ENCODE measurements at regions not wholly inside any gene's neighbourhood (a gene's known extent, or its start where the extent isn't known, plus 50 kb on each side); places are given as distances from the start of the nearest gene placed in this dataset.

DNA sequence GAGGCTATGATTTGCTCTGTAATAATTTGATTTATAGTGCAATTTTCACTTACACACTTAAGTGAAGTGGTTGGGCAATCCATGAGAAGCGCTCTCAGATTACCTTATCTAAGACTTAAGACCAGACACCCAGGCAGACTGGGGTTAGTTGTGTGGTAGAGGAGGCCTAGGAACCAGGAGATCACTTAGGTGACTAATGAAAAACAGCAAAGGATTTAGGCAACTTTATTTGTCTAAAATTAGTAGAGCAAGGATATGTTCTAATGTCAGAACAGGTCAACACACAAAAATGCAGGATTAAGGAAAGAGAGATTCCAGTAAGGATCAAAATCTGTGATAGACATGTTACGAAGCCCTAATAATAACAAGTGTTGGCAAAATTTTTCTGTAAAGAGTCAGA, 913.8 kb downstream of the TLE1 start:
- no peak for FAIRE-seq
- intact Hi-C loops (cut with micrococcal nuclease) (no loop called here), dilution Hi-C loops (cut with MboI; ENCODE audit: extremely low pct_ligation_motif_present, low sequenced_read_pairs) (no loop called here)

DNA sequence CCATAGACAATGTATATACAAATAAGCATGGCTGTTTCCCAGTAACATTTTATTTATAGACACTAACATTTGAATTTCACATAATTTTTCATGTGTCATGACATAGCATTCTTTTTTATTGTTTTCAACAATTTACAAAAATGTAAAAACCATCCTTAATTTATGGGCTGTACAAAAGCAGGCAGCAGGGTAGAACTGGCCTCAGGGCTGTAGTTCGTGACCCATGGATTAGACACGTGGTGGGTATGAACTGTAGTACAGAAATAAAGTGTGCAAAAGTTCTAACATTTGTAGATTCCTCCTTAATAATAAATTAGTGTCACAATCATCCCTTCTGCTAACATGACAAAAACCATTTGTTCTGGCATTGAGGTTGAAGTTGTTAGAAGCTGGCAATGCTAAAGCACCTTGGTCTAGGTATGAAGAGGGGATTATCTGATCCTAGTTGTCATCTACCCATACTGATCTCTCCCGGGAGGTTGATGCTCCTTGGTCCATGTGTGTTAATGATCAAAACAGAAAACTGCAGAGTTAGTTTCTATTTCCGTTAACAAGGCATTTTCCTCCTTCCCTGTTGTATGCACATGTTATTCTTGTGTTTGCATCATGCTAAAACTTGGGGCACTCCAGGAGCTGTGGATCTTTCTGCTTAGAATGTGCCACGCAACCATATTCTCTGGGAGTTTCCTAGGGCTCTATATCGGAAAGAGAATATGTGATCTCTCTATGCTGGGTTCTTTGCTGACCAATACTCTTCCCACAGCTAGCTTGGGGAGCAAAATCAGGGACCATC, 917.6 kb downstream of the TLE1 start:
- TF ChIP-seq GATA2 (IDR thresholded peaks at IDR 0.05; ENCODE audit: insufficient read depth, insufficient read length, low read depth, low read length) (no peak), MYC (IDR thresholded peaks at IDR 0.05; ENCODE audit: low read depth, low read length) (no peak), EZH2 (IDR thresholded peaks at IDR 0.05; ENCODE audit: borderline replicate concordance, low read depth, low read length, severe bottlenecking) (no peak), POLR2A (IDR thresholded peaks at IDR 0.05; ENCODE audit: low read depth, low read length) (no peak), JUN (IDR thresholded peaks at IDR 0.05; ENCODE audit: borderline replicate concordance, insufficient read depth, insufficient read length, low read depth) (no peak), FOS (IDR thresholded peaks at IDR 0.05; ENCODE audit: borderline replicate concordance, insufficient read depth, low read length) (no peak)
- TF ChIP-seq, protein P1, sequence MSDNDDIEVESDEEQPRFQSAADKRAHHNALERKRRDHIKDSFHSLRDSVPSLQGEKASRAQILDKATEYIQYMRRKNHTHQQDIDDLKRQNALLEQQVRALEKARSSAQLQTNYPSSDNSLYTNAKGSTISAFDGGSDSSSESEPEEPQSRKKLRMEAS (IDR thresholded peaks at IDR 0.05; ENCODE audit: insufficient read depth, insufficient read length): no peak
- TF ChIP-seq, protein P2, sequence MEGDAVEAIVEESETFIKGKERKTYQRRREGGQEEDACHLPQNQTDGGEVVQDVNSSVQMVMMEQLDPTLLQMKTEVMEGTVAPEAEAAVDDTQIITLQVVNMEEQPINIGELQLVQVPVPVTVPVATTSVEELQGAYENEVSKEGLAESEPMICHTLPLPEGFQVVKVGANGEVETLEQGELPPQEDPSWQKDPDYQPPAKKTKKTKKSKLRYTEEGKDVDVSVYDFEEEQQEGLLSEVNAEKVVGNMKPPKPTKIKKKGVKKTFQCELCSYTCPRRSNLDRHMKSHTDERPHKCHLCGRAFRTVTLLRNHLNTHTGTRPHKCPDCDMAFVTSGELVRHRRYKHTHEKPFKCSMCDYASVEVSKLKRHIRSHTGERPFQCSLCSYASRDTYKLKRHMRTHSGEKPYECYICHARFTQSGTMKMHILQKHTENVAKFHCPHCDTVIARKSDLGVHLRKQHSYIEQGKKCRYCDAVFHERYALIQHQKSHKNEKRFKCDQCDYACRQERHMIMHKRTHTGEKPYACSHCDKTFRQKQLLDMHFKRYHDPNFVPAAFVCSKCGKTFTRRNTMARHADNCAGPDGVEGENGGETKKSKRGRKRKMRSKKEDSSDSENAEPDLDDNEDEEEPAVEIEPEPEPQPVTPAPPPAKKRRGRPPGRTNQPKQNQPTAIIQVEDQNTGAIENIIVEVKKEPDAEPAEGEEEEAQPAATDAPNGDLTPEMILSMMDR (IDR thresholded peaks at IDR 0.05; ENCODE audit: extremely low read depth in 1 of 2, insufficient read depth in 1 of 2, low read depth in 1 of 2, low read length in 2 of 2): no peak
- DNase-seq (ENCODE audit: low read depth, low spot score) (no peak), FAIRE-seq (no peak)
- Histone ChIP-seq H3K4me2 (ENCODE audit: insufficient read depth, low read length) (no peak overlapping the region), H3K27ac (ENCODE audit: insufficient read depth, low read depth, low read length) (no peak overlapping the region), H3K9ac (replicated peaks; ENCODE audit: extremely low read depth, insufficient read depth, low read length) (no peak overlapping the region), H3K9me1 (replicated peaks; ENCODE audit: control insufficient read depth, extremely low read depth, insufficient read depth, low read length) (no peaks in the 10 kb centered on the region), H3K4me1 (ENCODE audit: control insufficient read depth, extremely low read depth, insufficient read depth, low read length) (no peaks in the 10 kb centered on the region), H3K9me3 (replicated peaks; ENCODE audit: control insufficient read depth, insufficient read depth, low read length) (no peaks in the 10 kb centered on the region), H4K20me1 (replicated peaks; ENCODE audit: control insufficient read depth, extremely low read depth, insufficient read depth, low read length) (no peaks in the 10 kb centered on the region), H3K4me3 (replicated peaks in 1 of 3; ENCODE audit: insufficient read depth in 1 of 3, low read depth in 1 of 3, low read length in 3 of 3) (no peak overlapping the region), H3K27me3 (ENCODE audit: control insufficient read depth in 2 of 2, insufficient read depth in 2 of 2, low read length in 2 of 2) (no peaks in the 10 kb centered on the region), H2AFZ (ENCODE audit: low read depth, low read length) (no peak overlapping the region), H3K79me2 (ENCODE audit: control insufficient read depth, insufficient read depth, low read length) (no peaks in the 10 kb centered on the region), H3K36me3 (ENCODE audit: control insufficient read depth in 2 of 2, extremely low read depth in 1 of 2, insufficient read depth in 2 of 2, low read length in 2 of 2) (no peaks in the 10 kb centered on the region)
- no TSS peak for BruUV-seq (replicated peaks)
- dilution Hi-C loops (cut with MboI; ENCODE audit: extremely low pct_ligation_motif_present, low sequenced_read_pairs): no loop called here
- ChIA-PET CTCF (no interaction called here), POLR2A (no interaction called here)
- intact Hi-C loops (cut with micrococcal nuclease): no loop called here

More for the DNA sequence above, 913.8 kb downstream of the TLE1 start:
- no peaks in the 10 kb centered on the region for H3K4me1 ChIP-seq (ENCODE audit: control insufficient read depth, extremely low read depth, insufficient read depth, low read length)
- no peaks in the 10 kb centered on the region for H3K36me3 ChIP-seq (ENCODE audit: control insufficient read depth in 2 of 2, extremely low read depth in 1 of 2, insufficient read depth in 2 of 2, low read length in 2 of 2)
- ChIA-PET POLR2A (no interaction called here), CTCF (no interaction called here)
- BruUV-seq (replicated peaks): no TSS peak
- H3K27ac ChIP-seq (ENCODE audit: insufficient read depth, low read depth, low read length): no peak overlapping the region
- no peak overlapping the region for H3K9ac ChIP-seq (replicated peaks; ENCODE audit: extremely low read depth, insufficient read depth, low read length)
- no peaks in the 10 kb centered on the region for H3K79me2 ChIP-seq (ENCODE audit: control insufficient read depth, insufficient read depth, low read length)
- H3K27me3 ChIP-seq (ENCODE audit: control insufficient read depth in 2 of 2, insufficient read depth in 2 of 2, low read length in 2 of 2): no peaks in the 10 kb centered on the region
- H4K20me1 ChIP-seq (replicated peaks; ENCODE audit: control insufficient read depth, extremely low read depth, insufficient read depth, low read length): no peaks in the 10 kb centered on the region
- H3K9me1 ChIP-seq (replicated peaks; ENCODE audit: control insufficient read depth, extremely low read depth, insufficient read depth, low read length): no peaks in the 10 kb centered on the region
- no peak overlapping the region for H2AFZ ChIP-seq (ENCODE audit: low read depth, low read length)
- no peak overlapping the region for H3K4me3 ChIP-seq (replicated peaks in 1 of 3; ENCODE audit: insufficient read depth in 1 of 3, low read depth in 1 of 3, low read length in 3 of 3)
- TF ChIP-seq FOS (IDR thresholded peaks at IDR 0.05; ENCODE audit: borderline replicate concordance, insufficient read depth, low read length) (no peak), POLR2A (IDR thresholded peaks at IDR 0.05; ENCODE audit: low read depth, low read length) (no peak)
- no peaks in the 10 kb centered on the region for H3K9me3 ChIP-seq (replicated peaks; ENCODE audit: control insufficient read depth, insufficient read depth, low read length)
- H3K4me2 ChIP-seq (ENCODE audit: insufficient read depth, low read length): no peak overlapping the region
- DNase-seq (ENCODE audit: low read depth, low spot score): no peak
